ENCODE measurements at regions not wholly inside any gene's neighbourhood (a gene's known extent, or its start where the extent isn't known, plus 50 kb on each side); places are given as distances from the start of the nearest gene placed in this dataset.

- no peak for TF ChIP-seq POLR2AphosphoS5 (IDR thresholded peaks at IDR 0.05; ENCODE audit: low read depth)
- no peak for TF ChIP-seq CTCF (conservative IDR thresholded peaks at IDR 0.05; ENCODE audit: low read depth in 2 of 2)
- TF ChIP-seq, protein P1, sequence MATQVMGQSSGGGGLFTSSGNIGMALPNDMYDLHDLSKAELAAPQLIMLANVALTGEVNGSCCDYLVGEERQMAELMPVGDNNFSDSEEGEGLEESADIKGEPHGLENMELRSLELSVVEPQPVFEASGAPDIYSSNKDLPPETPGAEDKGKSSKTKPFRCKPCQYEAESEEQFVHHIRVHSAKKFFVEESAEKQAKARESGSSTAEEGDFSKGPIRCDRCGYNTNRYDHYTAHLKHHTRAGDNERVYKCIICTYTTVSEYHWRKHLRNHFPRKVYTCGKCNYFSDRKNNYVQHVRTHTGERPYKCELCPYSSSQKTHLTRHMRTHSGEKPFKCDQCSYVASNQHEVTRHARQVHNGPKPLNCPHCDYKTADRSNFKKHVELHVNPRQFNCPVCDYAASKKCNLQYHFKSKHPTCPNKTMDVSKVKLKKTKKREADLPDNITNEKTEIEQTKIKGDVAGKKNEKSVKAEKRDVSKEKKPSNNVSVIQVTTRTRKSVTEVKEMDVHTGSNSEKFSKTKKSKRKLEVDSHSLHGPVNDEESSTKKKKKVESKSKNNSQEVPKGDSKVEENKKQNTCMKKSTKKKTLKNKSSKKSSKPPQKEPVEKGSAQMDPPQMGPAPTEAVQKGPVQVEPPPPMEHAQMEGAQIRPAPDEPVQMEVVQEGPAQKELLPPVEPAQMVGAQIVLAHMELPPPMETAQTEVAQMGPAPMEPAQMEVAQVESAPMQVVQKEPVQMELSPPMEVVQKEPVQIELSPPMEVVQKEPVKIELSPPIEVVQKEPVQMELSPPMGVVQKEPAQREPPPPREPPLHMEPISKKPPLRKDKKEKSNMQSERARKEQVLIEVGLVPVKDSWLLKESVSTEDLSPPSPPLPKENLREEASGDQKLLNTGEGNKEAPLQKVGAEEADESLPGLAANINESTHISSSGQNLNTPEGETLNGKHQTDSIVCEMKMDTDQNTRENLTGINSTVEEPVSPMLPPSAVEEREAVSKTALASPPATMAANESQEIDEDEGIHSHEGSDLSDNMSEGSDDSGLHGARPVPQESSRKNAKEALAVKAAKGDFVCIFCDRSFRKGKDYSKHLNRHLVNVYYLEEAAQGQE (IDR thresholded peaks at IDR 0.05; ENCODE audit: unreplicated experiment) = no peak
- no peak for TF ChIP-seq EZH2 (IDR thresholded peaks at IDR 0.05; ENCODE audit: low read depth, unreplicated experiment)
- TF ChIP-seq EZH2phosphoT487 (IDR thresholded peaks at IDR 0.05; ENCODE audit: unreplicated experiment) = no peak
- TF ChIP-seq JUNB (IDR thresholded peaks at IDR 0.05; ENCODE audit: unreplicated experiment) = no peak
- no peak for TF ChIP-seq ZNF114 (CRISPR knock-in tag; IDR thresholded peaks at IDR 0.05)
- TF ChIP-seq CREB1 (CRISPR knock-in tag; IDR thresholded peaks at IDR 0.05; ENCODE audit: low read depth) = no peak
- no peak for TF ChIP-seq STAT1 (IDR thresholded peaks at IDR 0.05; ENCODE audit: unreplicated experiment)
- no peak for TF ChIP-seq ZNF331 (CRISPR knock-in tag; IDR thresholded peaks at IDR 0.05; ENCODE audit: low read depth)
- TF ChIP-seq NANOG (IDR thresholded peaks at IDR 0.05; ENCODE audit: borderline replicate concordance) = no peak
- TF ChIP-seq ETS1 (IDR thresholded peaks at IDR 0.05) = no peak
- no peak for TF ChIP-seq ZNF462 (CRISPR knock-in tag; IDR thresholded peaks at IDR 0.05)
These were observed 293.0 kb downstream of the LRATD1 start for GRCh38 chr2:14925471-14925870.

Measured in GM23338 (cell line).